PC-9 (cell line): ENCODE measurements at regions not wholly inside any gene's neighbourhood (a gene's known extent, or its start where the extent isn't known, plus 50 kb on each side); places are given as distances from the start of the nearest gene placed in this dataset.

Source experiments
- BruUV-seq: library from RNA; stranded (reverse); fragments of 400-500 nt; replicated peaks from 2 replicates; lab custom pipeline; 2021; lab: Mats Ljungman, UMichigan
- CTCF ChIA-PET: fragments of 300-600 bp; sonication (Branson Sonifier 250); formaldehyde crosslinking; loops from one replicate; lab custom pipeline; 2022; ENCODE audit warnings: antibody characterized with exemption; lab: Charles Lee
- POLR2A ChIA-PET: fragments of 300-600 bp; sonication (Branson Sonifier 250); formaldehyde crosslinking; loops from one replicate; lab custom pipeline; 2022; ENCODE audit warnings: antibody characterized with exemption; ENCODE audit not compliant: unreplicated experiment; lab: Charles Lee
- DNase-seq, 2 experiments: peaks; one replicate each; pipeline versions ENCODE4 v3.0.0 to v3.0.0-alpha.2; 2015 to 2022; ENCODE audit warnings: mixed read lengths in 1 of 2
- H2AFZ ChIP-seq: fragments of 200-600 bp; sonication (generic); 2 replicates; pipeline ENCODE4 v1.8.1; 2017; ENCODE audit warnings: antibody characterized with exemption
- H3F3A ChIP-seq: fragments of 200-600 bp; sonication (generic); 2 replicates; pipeline ENCODE4 v1.8.1; 2017; ENCODE audit warnings: antibody characterized with exemption, mild to moderate bottlenecking, low read depth; ENCODE audit not compliant: insufficient read depth
- H3K27ac ChIP-seq: fragments of 200-600 bp; sonication (generic); 2 replicates; pipeline ENCODE4 v1.6.1; 2016; ENCODE audit warnings: mixed run types
- H3K27me3 ChIP-seq: fragments of 200-600 bp; sonication (generic); 2 replicates; pipeline ENCODE4 v1.6.1; 2016; ENCODE audit warnings: low read depth, mixed run types; ENCODE audit not compliant: insufficient read depth
- H3K36me3 ChIP-seq: fragments of 200-600 bp; sonication (generic); 2 replicates; pipeline ENCODE4 v1.6.1; 2016; ENCODE audit warnings: low read depth, mixed run types
- H3K4me1 ChIP-seq: fragments of 200-600 bp; sonication (generic); replicated peaks from 2 replicates; pipeline ENCODE4 v1.6.1; 2016; ENCODE audit warnings: mixed run types; ENCODE audit not compliant: insufficient read depth
- H3K4me2 ChIP-seq: fragments of 200-600 bp; sonication (generic); 2 replicates; pipeline ENCODE4 v1.6.1; 2017; ENCODE audit warnings: mixed run types
- H3K4me3 ChIP-seq: fragments of 200-600 bp; sonication (generic); 2 replicates; pipeline ENCODE4 v1.6.1; 2016; ENCODE audit warnings: mixed run types
- H3K79me2 ChIP-seq: fragments of 200-600 bp; sonication (generic); 2 replicates; pipeline ENCODE4 v1.6.1; 2017; ENCODE audit warnings: low read depth, mixed run types
- H3K9me2 ChIP-seq: fragments of 200-600 bp; sonication (generic); 2 replicates; pipeline ENCODE4 v1.8.1; 2017; ENCODE audit warnings: mild to moderate bottlenecking; ENCODE audit not compliant: insufficient read depth
- H3K9me3 ChIP-seq: fragments of 200-600 bp; sonication (generic); 2 replicates; pipeline ENCODE4 v1.8.1; 2016; ENCODE audit warnings: low read depth; ENCODE audit not compliant: insufficient read depth
- H4K20me1 ChIP-seq: fragments of 200-600 bp; sonication (generic); 2 replicates; pipeline ENCODE4 v1.8.1; 2017; ENCODE audit not compliant: insufficient read depth
- EZH2 ChIP-seq: fragments of 200-600 bp; sonication (generic); IDR thresholded peaks from 2 replicates; pipeline ENCODE4 v1.8.0; 2017; ENCODE audit warnings: antibody characterized with exemption, low read depth
- intact Hi-C: fragments of 100-400 bp; cut with micrococcal nuclease; formaldehyde crosslinking; loops from one replicate; pipeline ENCODE4 v1.10.0; 2022; ENCODE audit not compliant: unreplicated experiment
- TF ChIP-seq, protein P1 (sequence below): fragments of 200-600 bp; sonication (generic); conservative IDR thresholded peaks from 2 replicates; pipeline ENCODE4 v1.6.1; 2017; ENCODE audit warnings: mixed run types, antibody characterized with exemption, mild to moderate bottlenecking, moderate library complexity

GRCh38 chr14:34931206-34931605, 51.6 kb upstream of the SRP54 start:
- Histone ChIP-seq H3K27ac (peak overlapping the region; percentile 20; the same call in 1 of the 2 replicates), H3K4me1 (peaks cover 10% of the 10 kb centered on the region), H3F3A (no peaks in the 10 kb centered on the region), H3K4me2 (peak overlapping the region; percentile 40; the same call in 1 of the 2 replicates), H3K36me3 (no peaks in the 10 kb centered on the region), H3K4me3 (no peak overlapping the region), H2AFZ (peak overlapping the region; percentile 70; the same call in 1 of the 2 replicates), H3K79me2 (no peaks in the 10 kb centered on the region), H3K9me3 (no peaks in the 10 kb centered on the region), H3K27me3 (no peaks in the 10 kb centered on the region), H4K20me1 (no peaks in the 10 kb centered on the region), H3K9me2 (no peaks in the 10 kb centered on the region)
- intact Hi-C loops, result no loop called here
- BruUV-seq, result no TSS peak
- peak; percentile 3 to 72 for DNase-seq
- ChIA-PET POLR2A (no interaction called here), CTCF (no interaction called here)
- TF ChIP-seq, protein P1, sequence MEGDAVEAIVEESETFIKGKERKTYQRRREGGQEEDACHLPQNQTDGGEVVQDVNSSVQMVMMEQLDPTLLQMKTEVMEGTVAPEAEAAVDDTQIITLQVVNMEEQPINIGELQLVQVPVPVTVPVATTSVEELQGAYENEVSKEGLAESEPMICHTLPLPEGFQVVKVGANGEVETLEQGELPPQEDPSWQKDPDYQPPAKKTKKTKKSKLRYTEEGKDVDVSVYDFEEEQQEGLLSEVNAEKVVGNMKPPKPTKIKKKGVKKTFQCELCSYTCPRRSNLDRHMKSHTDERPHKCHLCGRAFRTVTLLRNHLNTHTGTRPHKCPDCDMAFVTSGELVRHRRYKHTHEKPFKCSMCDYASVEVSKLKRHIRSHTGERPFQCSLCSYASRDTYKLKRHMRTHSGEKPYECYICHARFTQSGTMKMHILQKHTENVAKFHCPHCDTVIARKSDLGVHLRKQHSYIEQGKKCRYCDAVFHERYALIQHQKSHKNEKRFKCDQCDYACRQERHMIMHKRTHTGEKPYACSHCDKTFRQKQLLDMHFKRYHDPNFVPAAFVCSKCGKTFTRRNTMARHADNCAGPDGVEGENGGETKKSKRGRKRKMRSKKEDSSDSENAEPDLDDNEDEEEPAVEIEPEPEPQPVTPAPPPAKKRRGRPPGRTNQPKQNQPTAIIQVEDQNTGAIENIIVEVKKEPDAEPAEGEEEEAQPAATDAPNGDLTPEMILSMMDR, result no peak
- TF ChIP-seq EZH2, result no peak

DNA sequence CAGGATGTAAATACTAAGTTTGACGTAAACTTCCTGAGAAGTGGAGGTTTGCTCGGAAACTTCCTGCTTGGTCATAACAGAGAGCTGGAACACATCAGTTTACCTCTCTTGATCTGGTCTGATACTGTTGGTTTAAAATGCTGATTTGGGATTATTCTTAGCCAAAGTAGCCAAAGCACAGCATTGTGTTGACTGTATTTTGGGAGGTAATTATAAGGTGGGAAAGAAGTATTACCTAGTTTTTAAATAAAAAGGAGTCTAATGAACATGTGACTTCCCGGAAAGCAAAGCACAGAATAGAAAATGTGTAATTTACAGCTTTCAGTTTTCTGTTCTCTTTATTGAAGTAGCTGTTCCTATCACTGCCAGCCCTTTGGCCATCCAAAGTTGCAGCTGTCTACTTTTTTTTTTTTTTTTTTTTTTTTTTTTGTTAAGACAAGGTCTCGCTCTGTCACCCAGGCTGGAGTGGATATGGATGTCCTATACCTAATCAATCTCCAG, 52.2 kb upstream of the SRP54 start:
- BruUV-seq, result no TSS peak
- Histone ChIP-seq H3K9me2 (no peaks in the 10 kb centered on the region), H3K4me3 (no peak overlapping the region), H3K9me3 (no peaks in the 10 kb centered on the region), H3K4me2 (no peak overlapping the region), H3K79me2 (no peaks in the 10 kb centered on the region), H3F3A (no peaks in the 10 kb centered on the region), H3K27me3 (no peaks in the 10 kb centered on the region), H3K4me1 (peaks cover 10% of the 10 kb centered on the region), H3K27ac (no peak overlapping the region; the same call in 1 of the 2 replicates), H3K36me3 (no peaks in the 10 kb centered on the region), H4K20me1 (no peaks in the 10 kb centered on the region), H2AFZ (no peak overlapping the region)
- CTCF ChIA-PET, result interaction anchor here (0.7 kb wide), 1 partner anchor 52 kb away, joined by 3 read pairs; the partner anchor contains the start of gene SRP54
- intact Hi-C loops, result no loop called here
- POLR2A ChIA-PET, result no interaction called here
- no peak for DNase-seq
- TF ChIP-seq, protein P1, result no peak
- TF ChIP-seq EZH2, result no peak

DNA sequence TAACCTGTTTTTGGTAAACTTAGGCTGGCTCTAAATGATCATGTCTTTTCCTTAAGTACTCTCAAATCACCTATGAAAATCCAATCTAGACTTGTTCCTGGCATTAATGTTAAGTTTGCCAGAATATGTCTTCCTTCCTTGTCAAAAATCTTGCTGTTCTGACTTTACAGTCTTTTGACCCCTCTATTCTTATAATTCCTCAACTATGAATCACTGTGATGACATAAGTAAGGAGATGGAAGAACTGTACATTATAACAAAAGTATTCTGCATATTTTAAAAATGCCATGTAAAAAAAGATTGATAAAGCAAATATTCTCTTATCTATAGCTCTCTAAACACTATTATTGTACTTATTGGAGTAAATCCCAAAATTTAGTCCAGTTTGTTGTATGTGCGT, 51.4 kb upstream of the BAZ1A start:
- Histone ChIP-seq H3K9me2 (no peaks in the 10 kb centered on the region), H3K79me2 (no peaks in the 10 kb centered on the region), H3K4me3 (no peak overlapping the region), H3K27me3 (no peaks in the 10 kb centered on the region), H3K9me3 (no peaks in the 10 kb centered on the region), H3K4me2 (no peak overlapping the region), H3K27ac (no peak overlapping the region), H3F3A (no peaks in the 10 kb centered on the region), H3K36me3 (no peaks in the 10 kb centered on the region), H2AFZ (no peak overlapping the region), H4K20me1 (no peaks in the 10 kb centered on the region), H3K4me1 (peaks cover 6% of the 10 kb centered on the region)
- DNase-seq, result no peak
- TF ChIP-seq, protein P1, result no peak
- no peak for TF ChIP-seq EZH2
- intact Hi-C loops, result no loop called here
- ChIA-PET POLR2A (no interaction called here), CTCF (no interaction called here)
- no TSS peak for BruUV-seq
